GM21576 (cell line): ENCODE measurements at regions not wholly inside any gene's neighbourhood (a gene's known extent, or its start where the extent isn't known, plus 50 kb on each side); places are given as distances from the start of the nearest gene placed in this dataset.

Experiments used
- ATAC-seq: cut with Tn5 transposase; IDR thresholded peaks from one replicate; pipeline ENCODE4 v1.9.1; 2021; ENCODE audit warnings: mild to moderate bottlenecking, moderate library complexity; ENCODE audit not compliant: unreplicated experiment

GRCh38 chr14:101412739-101413138, 148.6 kb upstream of the DIO3 start:
- ATAC-seq = no peak

- ATAC-seq = no peak
These were observed 143.9 kb upstream of the DIO3 start for GRCh38 chr14:101417434-101417833.

- ATAC-seq = no peak
These were observed 142.7 kb upstream of the DIO3 start for GRCh38 chr14:101418601-101419000.

- no peak for ATAC-seq
These were observed 134.8 kb upstream of the DIO3 start for GRCh38 chr14:101426466-101426865.

GRCh38 chr14:101428409-101428808, 132.9 kb upstream of the DIO3 start:
- ATAC-seq = no peak

- ATAC-seq = no peak
These were observed 125.7 kb upstream of the DIO3 start for GRCh38 chr14:101435546-101435945.

GRCh38 chr14:101439023-101439422, 122.3 kb upstream of the DIO3 start:
- no peak for ATAC-seq

- no peak for ATAC-seq
These were observed 120.8 kb upstream of the DIO3 start for GRCh38 chr14:101440496-101440895.

- no peak for ATAC-seq
These were observed 119.6 kb upstream of the DIO3 start for GRCh38 chr14:101441710-101442109.

GRCh38 chr14:101442451-101442850, 118.8 kb upstream of the DIO3 start:
- no peak for ATAC-seq

GRCh38 chr14:101444116-101444515, 117.2 kb upstream of the DIO3 start:
- ATAC-seq = no peak

GRCh38 chr14:101445278-101445677, 116.0 kb upstream of the DIO3 start:
- no peak for ATAC-seq

GRCh38 chr14:101446387-101446969, 114.8 kb upstream of the DIO3 start:
- no peak for ATAC-seq

GRCh38 chr14:101449114-101449513, 112.2 kb upstream of the DIO3 start:
- ATAC-seq = no peak

GRCh38 chr14:101451166-101451565, 110.1 kb upstream of the DIO3 start:
- ATAC-seq = no peak

GRCh38 chr14:101453225-101453624, 108.1 kb upstream of the DIO3 start:
- ATAC-seq = no peak

- ATAC-seq = no peak
These were observed 107.1 kb upstream of the DIO3 start for GRCh38 chr14:101454229-101454628.

GRCh38 chr14:101456246-101457175, 104.8 kb upstream of the DIO3 start:
- no peak for ATAC-seq

- no peak for ATAC-seq
These were observed 103.9 kb upstream of the DIO3 start for GRCh38 chr14:101457301-101457935.

GRCh38 chr14:101457936-101458740, 103.2 kb upstream of the DIO3 start:
- no peak for ATAC-seq
